ENCODE measurements at regions not wholly inside any gene's neighbourhood (a gene's known extent, or its start where the extent isn't known, plus 50 kb on each side); places are given as distances from the start of the nearest gene placed in this dataset.

DNA sequence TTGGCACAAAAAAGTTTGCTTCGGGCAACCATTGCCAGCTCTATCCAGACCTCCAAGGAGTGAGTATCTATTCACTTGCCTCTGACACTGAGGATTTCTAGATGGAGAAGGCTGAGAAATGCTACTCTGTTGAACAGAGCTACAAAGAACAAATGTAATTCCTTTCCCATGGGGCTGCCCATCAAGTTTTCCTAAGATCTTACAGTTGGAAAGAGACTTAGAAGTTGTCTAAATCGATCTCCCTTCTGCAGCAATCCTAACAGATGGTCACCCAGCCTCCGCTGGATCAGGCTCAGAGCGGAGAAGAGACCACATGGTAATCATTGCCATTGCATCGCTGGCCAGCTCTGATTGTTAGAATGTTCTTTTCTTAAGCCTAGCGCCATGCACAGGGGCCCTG, 110.1 kb upstream of the BCL2L14 start:
- no peak for TF ChIP-seq CTCF (IDR thresholded peaks at IDR 0.05; ENCODE audit: unreplicated experiment)
- intact Hi-C loops (cut with micrococcal nuclease; ENCODE audit: unreplicated experiment): no loop called here
- CTCF ChIA-PET: interaction anchor here (0.6 to 0.7 kb wide), 2 partner anchors 14 to 25 kb away, joined by 3 to 4 read pairs; no protein-coding TSS in a partner anchor
- no TSS peak for BruUV-seq (replicated peaks)
- no peaks in the 10 kb centered on the region for H3K9me3 Mint-ChIP-seq (ENCODE audit: low read depth, unreplicated experiment)
- no peak overlapping the region for H3K27ac Mint-ChIP-seq (ENCODE audit: unreplicated experiment)
- no peak overlapping the region for H3K4me3 Mint-ChIP-seq (ENCODE audit: low read depth, unreplicated experiment)
- no peak for DNase-seq
- no peaks in the 10 kb centered on the region for H3K27me3 Mint-ChIP-seq (ENCODE audit: unreplicated experiment)
- peaks cover 25% of the 10 kb centered on the region for H3K4me1 Mint-ChIP-seq (ENCODE audit: low read depth, unreplicated experiment)
- no peaks in the 10 kb centered on the region for H3K36me3 Mint-ChIP-seq (ENCODE audit: insufficient read depth, unreplicated experiment)

DNA sequence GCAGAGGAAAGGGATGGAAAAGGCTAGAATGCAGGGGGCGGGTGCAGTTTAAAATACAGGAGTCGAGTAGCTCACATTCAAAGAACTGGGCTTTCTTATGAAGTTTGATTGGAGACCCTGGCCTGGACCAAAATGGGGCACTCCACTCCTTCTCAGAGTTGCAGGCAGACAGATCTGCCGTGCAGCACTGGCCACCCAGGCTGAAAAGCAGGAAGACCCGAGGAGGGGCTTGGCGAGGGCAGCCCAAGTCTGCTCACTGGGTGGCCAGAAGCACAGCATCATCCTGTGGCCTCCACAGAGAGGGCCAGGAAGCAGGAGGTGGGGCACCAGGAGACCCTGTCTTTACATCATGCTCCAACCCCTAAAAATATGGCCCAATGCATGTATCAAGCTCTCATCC, 109.1 kb upstream of the BCL2L14 start:
- DNase-seq: no peak
- BruUV-seq (replicated peaks): no TSS peak
- H3K4me1 Mint-ChIP-seq (ENCODE audit: low read depth, unreplicated experiment): peaks cover 25% of the 10 kb centered on the region
- H3K36me3 Mint-ChIP-seq (ENCODE audit: insufficient read depth, unreplicated experiment): no peaks in the 10 kb centered on the region
- H3K9me3 Mint-ChIP-seq (ENCODE audit: low read depth, unreplicated experiment): no peaks in the 10 kb centered on the region
- CTCF ChIA-PET: no interaction called here
- H3K27ac Mint-ChIP-seq (ENCODE audit: unreplicated experiment): no peak overlapping the region
- intact Hi-C loops (cut with micrococcal nuclease; ENCODE audit: unreplicated experiment): no loop called here
- H3K4me3 Mint-ChIP-seq (ENCODE audit: low read depth, unreplicated experiment): no peak overlapping the region
- TF ChIP-seq CTCF (IDR thresholded peaks at IDR 0.05; ENCODE audit: unreplicated experiment): no peak
- H3K27me3 Mint-ChIP-seq (ENCODE audit: unreplicated experiment): no peaks in the 10 kb centered on the region

- no peak overlapping the region for H3K4me3 Mint-ChIP-seq (ENCODE audit: low read depth, unreplicated experiment)
- BruUV-seq (replicated peaks): no TSS peak
- DNase-seq: no peak
- TF ChIP-seq CTCF (IDR thresholded peaks at IDR 0.05; ENCODE audit: unreplicated experiment): no peak
- H3K27me3 Mint-ChIP-seq (ENCODE audit: unreplicated experiment): no peaks in the 10 kb centered on the region
- H3K36me3 Mint-ChIP-seq (ENCODE audit: insufficient read depth, unreplicated experiment): no peaks in the 10 kb centered on the region
- H3K9me3 Mint-ChIP-seq (ENCODE audit: low read depth, unreplicated experiment): no peaks in the 10 kb centered on the region
- H3K4me1 Mint-ChIP-seq (ENCODE audit: low read depth, unreplicated experiment): peaks cover 23% of the 10 kb centered on the region
- intact Hi-C loops (cut with micrococcal nuclease; ENCODE audit: unreplicated experiment): no loop called here
- no peak overlapping the region for H3K27ac Mint-ChIP-seq (ENCODE audit: unreplicated experiment)
- CTCF ChIA-PET: interaction anchor here (2.3 kb wide), 1 partner anchor 12 kb away, joined by 6 read pairs; no protein-coding TSS in a partner anchor
These were observed 107.9 kb upstream of the BCL2L14 start for GRCh38 chr12:11962860-11963259.

GRCh38 chr12:11963841-11964471, 106.8 kb upstream of the BCL2L14 start:
- Mint-ChIP-seq H3K4me3 (ENCODE audit: low read depth, unreplicated experiment) (no peak overlapping the region), H3K27me3 (ENCODE audit: unreplicated experiment) (no peaks in the 10 kb centered on the region), H3K36me3 (ENCODE audit: insufficient read depth, unreplicated experiment) (no peaks in the 10 kb centered on the region), H3K27ac (ENCODE audit: unreplicated experiment) (no peak overlapping the region), H3K9me3 (ENCODE audit: low read depth, unreplicated experiment) (no peaks in the 10 kb centered on the region), H3K4me1 (ENCODE audit: low read depth, unreplicated experiment) (peaks cover 12% of the 10 kb centered on the region)
- BruUV-seq (replicated peaks): no TSS peak
- no peak for TF ChIP-seq CTCF (IDR thresholded peaks at IDR 0.05; ENCODE audit: unreplicated experiment)
- CTCF ChIA-PET: interaction anchor here (0.6 to 2.3 kb wide), 3 partner anchors 13 to 159 kb away, joined by 3 to 6 read pairs (median 5); no protein-coding TSS in a partner anchor
- intact Hi-C loops (cut with micrococcal nuclease; ENCODE audit: unreplicated experiment): no loop called here
- DNase-seq: no peak
